Renal cortical epithelial cell (primary cell): ENCODE measurements at regions not wholly inside any gene's neighbourhood (a gene's known extent, or its start where the extent isn't known, plus 50 kb on each side); places are given as distances from the start of the nearest gene placed in this dataset.
"Not testable (repeated sequence)": the region's sequence is repeated elsewhere in the genome, so short reads cannot be mapped to it uniquely, and the experiment has no call there.

Experiments
- DNase-seq: peaks from one replicate; pipeline ENCODE4 v3.0.0-alpha.2; 2011; ENCODE audit warnings: low read depth

- not testable (repeated sequence) for DNase-seq
These were observed 665.2 kb downstream of the TRIB2 start for GRCh38 chr2:13381928-13382327.

GRCh38 chr2:13389172-13389571 is 672.4 kb downstream of the TRIB2 start:
- not testable (repeated sequence) for DNase-seq

- no peak for DNase-seq
These were observed 673.9 kb downstream of the TRIB2 start for GRCh38 chr2:13390676-13391075.

- DNase-seq, result no peak
These were observed 684.6 kb downstream of the TRIB2 start for GRCh38 chr2:13401312-13401711.

- peak; percentile 3 for DNase-seq
These were observed 697.3 kb downstream of the TRIB2 start for GRCh38 chr2:13413989-13414388.

- DNase-seq, result no peak
These were observed 698.2 kb downstream of the TRIB2 start for GRCh38 chr2:13414897-13415296.

- DNase-seq, result no peak
These were observed 717.2 kb downstream of the TRIB2 start for GRCh38 chr2:13433954-13434353.

GRCh38 chr2:13443554-13444261 is 727.0 kb downstream of the TRIB2 start:
- DNase-seq, result not testable (repeated sequence)

GRCh38 chr2:13462464-13462863 is 745.7 kb downstream of the TRIB2 start:
- DNase-seq, result no peak

- DNase-seq, result no peak
These were observed 749.3 kb downstream of the TRIB2 start for GRCh38 chr2:13466076-13466475.

GRCh38 chr2:13474538-13474937 is 757.8 kb downstream of the TRIB2 start:
- no peak for DNase-seq

GRCh38 chr2:13480057-13480456 is 763.3 kb downstream of the TRIB2 start:
- peak; percentile 10 for DNase-seq

GRCh38 chr2:13481201-13481600 is 764.5 kb downstream of the TRIB2 start:
- no peak for DNase-seq

- DNase-seq, result no peak
These were observed 768.5 kb downstream of the TRIB2 start for GRCh38 chr2:13485256-13485655.

- DNase-seq, result no peak
These were observed 772.2 kb downstream of the TRIB2 start for GRCh38 chr2:13488965-13489364.

- no peak for DNase-seq
These were observed 775.5 kb downstream of the TRIB2 start for GRCh38 chr2:13492262-13492661.

- DNase-seq, result no peak
These were observed 778.3 kb downstream of the TRIB2 start for GRCh38 chr2:13495051-13495450.

- no peak for DNase-seq
These were observed 788.1 kb downstream of the TRIB2 start for GRCh38 chr2:13504808-13505207.

GRCh38 chr2:13508671-13509070 is 791.9 kb downstream of the TRIB2 start:
- DNase-seq, result no peak

- DNase-seq, result no peak
These were observed 798.5 kb downstream of the TRIB2 start for GRCh38 chr2:13515254-13515653.

- no peak for DNase-seq
These were observed 805.4 kb downstream of the TRIB2 start for GRCh38 chr2:13522096-13522495.

GRCh38 chr2:13522917-13523821 is 806.4 kb downstream of the TRIB2 start:
- DNase-seq, result peak; percentile 81

- no peak for DNase-seq
These were observed 807.8 kb downstream of the TRIB2 start for GRCh38 chr2:13524492-13524891.
